Loucy (cell line): ENCODE measurements at regions not wholly inside any gene's neighbourhood (a gene's known extent, or its start where the extent isn't known, plus 50 kb on each side); places are given as distances from the start of the nearest gene placed in this dataset.

Experiments used
- CTCF ChIP-seq: fragments of 200-600 bp; sonication (generic); conservative IDR thresholded peaks from 2 replicates; pipeline ENCODE4 v1.5.1; 2014; ENCODE audit warnings: mild to moderate bottlenecking, antibody characterized with exemption, low read length
- EZH2phosphoT487 ChIP-seq: fragments of 200-600 bp; IDR thresholded peaks from 2 replicates; pipeline ENCODE4 v1.6.1; 2018; ENCODE audit warnings: antibody characterized with exemption, mild to moderate bottlenecking, moderate library complexity, borderline replicate concordance

DNA sequence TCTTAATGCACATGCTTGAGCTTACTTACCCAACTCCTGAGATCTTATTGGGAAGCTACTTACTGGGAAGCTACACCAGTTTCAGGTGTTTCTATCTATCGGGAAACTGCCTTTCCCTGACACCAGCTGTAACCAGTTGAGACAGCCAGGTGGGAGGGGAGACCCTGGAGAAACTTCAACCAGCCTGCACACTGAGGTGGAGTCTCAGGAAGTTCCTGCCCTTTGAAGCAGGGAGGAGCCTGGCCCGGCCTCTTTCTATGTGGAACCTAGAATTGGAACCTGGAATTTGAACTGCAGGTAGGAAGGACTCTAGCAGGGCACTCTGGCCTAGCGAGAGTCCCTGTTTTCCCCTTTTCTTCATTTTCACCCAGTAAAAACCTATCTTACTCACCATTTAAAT lies 425.8 kb upstream of the PABPC4L start:
- TF ChIP-seq CTCF (no peak), EZH2phosphoT487 (no peak)
